GM12878 (cell line): ENCODE measurements at regions not wholly inside any gene's neighbourhood (a gene's known extent, or its start where the extent isn't known, plus 50 kb on each side); places are given as distances from the start of the nearest gene placed in this dataset.

Experiments used
- ATAC-seq: fragments of 200-7000 bp; cut with Tn5 transposase; 3 replicates; pipeline ENCODE4 v1.9.1; 2020; ENCODE audit warnings: mild to moderate bottlenecking, moderate library complexity
- BruUV-seq: library from RNA; stranded (reverse); fragments of 400-500 nt; replicated peaks from 2 replicates; lab custom pipeline; 2021; lab: Mats Ljungman, UMichigan
- CTCF ChIA-PET: fragments of 300-600 bp; sonication (Branson Sonifier 250); formaldehyde crosslinking; extraction: SDS; loops from one replicate; lab custom pipeline; 2021; ENCODE audit warnings: inconsistent platforms; lab: Yijun Ruan, JAX
- POLR2A ChIA-PET: fragments of 350-600 bp; formaldehyde crosslinking; extraction: SDS; loops from one replicate; lab custom pipeline; 2021; ENCODE audit warnings: inconsistent platforms; lab: Charles Lee
- RAD21 ChIA-PET: fragments of 300-600 bp; sonication (Branson Sonifier 250); formaldehyde crosslinking; loops from one replicate; lab custom pipeline; 2023; ENCODE audit warnings: antibody characterized with exemption; ENCODE audit not compliant: unreplicated experiment; lab: Charles Lee
- SMC1A ChIA-PET: fragments of 300-600 bp; sonication (Branson Sonifier 250); formaldehyde crosslinking; loops from one replicate; lab custom pipeline; 2023; ENCODE audit not compliant: unreplicated experiment, uncharacterized antibody; lab: Charles Lee
- DNase-seq: peaks from one replicate; pipeline ENCODE4 v3.0.0-alpha.2; 2011; ENCODE audit warnings: low read depth, low spot score
- FAIRE-seq: peaks from 3 replicates; lab custom pipeline; 2011; peaks lifted over from hg19 to GRCh38; lab: Jason Lieb, UNC
- H2AFZ ChIP-seq: 2 replicates; pipeline ENCODE4 v1.6.0; 2011; ENCODE audit warnings: low read depth, low read length, control low read depth; ENCODE audit not compliant: control insufficient read depth
- H3K27ac ChIP-seq: 2 replicates; pipeline ENCODE4 v1.5.1; 2011; ENCODE audit warnings: control low read depth; ENCODE audit not compliant: control insufficient read depth, insufficient read depth
- H3K27me3 ChIP-seq, 2 experiments: replicated peaks in 1 of 2; 2 replicates each; pipeline versions ENCODE4 v1.6.0 to v1.6.1; 2011; ENCODE audit warnings: low read length in 1 of 2; ENCODE audit not compliant: control insufficient read depth in 2 of 2, insufficient read depth in 2 of 2
- H3K36me3 ChIP-seq, 2 experiments: 2 replicates each; pipeline ENCODE4 v1.5.1; 2011; ENCODE audit warnings: low read length in 1 of 2; ENCODE audit not compliant: control insufficient read depth in 2 of 2, insufficient read depth in 2 of 2
- H3K4me1 ChIP-seq: 2 replicates; pipeline ENCODE4 v1.6.1; 2011; ENCODE audit warnings: mild to moderate bottlenecking, low read length, moderate library complexity, mixed read lengths; ENCODE audit not compliant: control insufficient read depth, insufficient read depth
- H3K4me2 ChIP-seq: 2 replicates; pipeline ENCODE4 v1.6.0; 2011; ENCODE audit warnings: control low read depth; ENCODE audit not compliant: control insufficient read depth, insufficient read depth
- H3K4me3 ChIP-seq: fragments of 200-600 bp; sonication (generic); 2 replicates; pipeline ENCODE4 v1.5.1; 2016
- H3K79me2 ChIP-seq: 2 replicates; pipeline ENCODE4 v1.6.0; 2011; ENCODE audit warnings: low read length; ENCODE audit not compliant: control insufficient read depth, insufficient read depth
- H3K9ac ChIP-seq: 2 replicates; pipeline ENCODE4 v1.8.0; 2011; ENCODE audit warnings: low read length, control low read depth, mixed read lengths; ENCODE audit not compliant: control insufficient read depth, insufficient read depth
- H3K9me3 ChIP-seq: replicated peaks from 3 replicates; pipeline ENCODE4 v1.5.1; 2011; ENCODE audit warnings: mild to moderate bottlenecking, low read length; ENCODE audit not compliant: control insufficient read depth, insufficient read depth
- H4K20me1 ChIP-seq: 2 replicates; pipeline ENCODE4 v1.6.0; 2011; ENCODE audit not compliant: control insufficient read depth, insufficient read depth
- BCL11A ChIP-seq: IDR thresholded peaks from 2 replicates; pipeline ENCODE4 v1.6.1; 2011; ENCODE audit warnings: low read depth, low read length
- HDAC2 ChIP-seq: fragments of 200-600 bp; sonication (generic); IDR thresholded peaks from 2 replicates; pipeline ENCODE4 v1.6.1; 2017
- HDGF ChIP-seq: fragments of 450-650 bp; IDR thresholded peaks from 2 replicates; pipeline ENCODE4 v1.6.1; 2016; ENCODE audit warnings: antibody characterized with exemption
- HSF1 ChIP-seq: fragments of 150-350 bp; IDR thresholded peaks from 2 replicates; pipeline ENCODE4 v1.6.1; 2014; ENCODE audit warnings: mild to moderate bottlenecking, low read depth, low read length
- IRF5 ChIP-seq: fragments of 450-650 bp; IDR thresholded peaks from 2 replicates; pipeline ENCODE4 v1.6.1; 2017; ENCODE audit warnings: borderline replicate concordance
- MEF2A ChIP-seq: IDR thresholded peaks from 2 replicates; pipeline ENCODE4 v1.6.1; 2011; ENCODE audit warnings: low read depth, mild to moderate bottlenecking, low read length, moderate library complexity; ENCODE audit not compliant: insufficient read depth
- MEF2B ChIP-seq: fragments of 450-650 bp; IDR thresholded peaks from 2 replicates; pipeline ENCODE4 v1.6.1; 2018; ENCODE audit warnings: mild to moderate bottlenecking, moderate library complexity; ENCODE audit not compliant: partially characterized antibody, poor library complexity, severe bottlenecking
- NFXL1 ChIP-seq: fragments of 450-650 bp; IDR thresholded peaks from 2 replicates; pipeline ENCODE4 v1.6.1; 2017; ENCODE audit warnings: antibody characterized with exemption, mild to moderate bottlenecking, borderline replicate concordance
- PKNOX1 ChIP-seq: fragments of 450-650 bp; IDR thresholded peaks from 2 replicates; pipeline ENCODE4 v1.6.1; 2016; ENCODE audit warnings: mild to moderate bottlenecking
- RFX5 ChIP-seq: IDR thresholded peaks from 2 replicates; pipeline ENCODE4 v1.6.1; 2011; ENCODE audit warnings: low read depth, low read length, improper control_type of control experiment
- SIX5 ChIP-seq: IDR thresholded peaks from 2 replicates; pipeline ENCODE4 v1.6.1; 2011; ENCODE audit warnings: mild to moderate bottlenecking, low read depth, low read length, moderate library complexity; ENCODE audit not compliant: severe bottlenecking
- SMC3 ChIP-seq: IDR thresholded peaks from 2 replicates; pipeline ENCODE4 v1.6.1; 2011; ENCODE audit warnings: low read length, improper control_type of control experiment, borderline replicate concordance
- SPI1 ChIP-seq: IDR thresholded peaks from 2 replicates; pipeline ENCODE4 v1.6.1; 2011; ENCODE audit warnings: low read depth, mild to moderate bottlenecking, low read length, moderate library complexity, borderline replicate concordance; ENCODE audit not compliant: insufficient read depth
- SRF ChIP-seq, 2 experiments: IDR thresholded peaks; 2 replicates each; pipeline ENCODE4 v1.6.1; 2011; ENCODE audit warnings: low read depth in 2 of 2, low read length in 2 of 2, mild to moderate bottlenecking in 1 of 2, moderate library complexity in 1 of 2
- TCF3 ChIP-seq: IDR thresholded peaks from 2 replicates; pipeline ENCODE4 v1.6.1; 2012; ENCODE audit warnings: low read depth, mild to moderate bottlenecking, low read length, borderline replicate concordance; ENCODE audit not compliant: insufficient read depth
- WGBS: methylation state at CpG from one replicate; pipeline ENCODE4 v1.1.6; 2016; ENCODE audit warnings: low lambda C conversion rate; ENCODE audit not compliant: insufficient replicate concordance, insufficient coverage; ENCODE audit errors: missing lambda C conversion rate; 5-methylcytosine and 5-hydroxymethylcytosine counted together
- in situ Hi-C: fragments of 300-500 bp; cut with MboI; formaldehyde crosslinking; loops from 9 replicates; pipeline ENCODE4 v1.14.3; 2018; ENCODE audit warnings: mixed read lengths
- intact Hi-C: fragments of 100-400 bp; cut with micrococcal nuclease; formaldehyde crosslinking; loops from one replicate; pipeline ENCODE4 v1.14.2; 2022; ENCODE audit not compliant: unreplicated experiment

GRCh38 chr1:47705517-47706130 lies 267.8 kb downstream of the FOXD2 start:
- FAIRE-seq: no peak
- RAD21 ChIA-PET: interaction anchor here (1.1 kb wide), 1 partner anchor 268 kb away, joined by 3 read pairs; the partner anchor contains the start of gene FOXD2
- TF ChIP-seq HSF1 (no peak), HDAC2 (no peak), SRF (IDR thresholded peaks at IDR 0.05; ENCODE audit: low read depth in 2 of 2, low read length in 2 of 2) (no peak), HDGF (no peak), MEF2B (no peak), RFX5 (no peak), SIX5 (no peak), NFXL1 (no peak), PKNOX1 (no peak), SMC3 (no peak), BCL11A (no peak), TCF3 (no peak), SPI1 (no peak), IRF5 (no peak), MEF2A (no peak)
- Histone ChIP-seq H3K27ac (no peak overlapping the region), H3K36me3 (no peaks in the 10 kb centered on the region), H4K20me1 (no peaks in the 10 kb centered on the region), H3K4me3 (no peak overlapping the region), H3K9ac (no peak overlapping the region), H3K27me3 (peaks cover 14 to 16% of the 10 kb centered on the region in 2 experiments), H3K4me1 (no peaks in the 10 kb centered on the region), H3K79me2 (no peaks in the 10 kb centered on the region), H2AFZ (no peak overlapping the region), H3K4me2 (no peak overlapping the region), H3K9me3 (no peaks in the 10 kb centered on the region)
- 29% methylated on average over 6 of the region's 6 CpGs for WGBS
- no peak for DNase-seq
- intact Hi-C loops (no loop called here), in situ Hi-C loops (no loop called here)
- no TSS peak for BruUV-seq
- POLR2A ChIA-PET: interaction anchor here (0.5 kb wide), 1 partner anchor 1366 kb away, joined by 6 read pairs; no protein-coding TSS in a partner anchor
- CTCF ChIA-PET: interaction anchor here (1.4 to 2.7 kb wide), 3 partner anchors 20 to 317 kb away, joined by 4 to 9 read pairs (median 7); no protein-coding TSS in a partner anchor
- SMC1A ChIA-PET: interaction anchor here (1.3 to 1.6 kb wide), 2 partner anchors 268 to 443 kb away, joined by 3 to 4 read pairs; partner anchors contain the start of gene FOXD2
- no peak for ATAC-seq
